DOHH2 (cell line): ENCODE measurements at regions not wholly inside any gene's neighbourhood (a gene's known extent, or its start where the extent isn't known, plus 50 kb on each side); places are given as distances from the start of the nearest gene placed in this dataset.

Experiments
- EZH2phosphoT487 ChIP-seq: fragments of 200-600 bp; sonication (generic); IDR thresholded peaks from 2 replicates; pipeline ENCODE4 v1.6.1; 2017; ENCODE audit warnings: borderline replicate concordance, mild to moderate bottlenecking, antibody characterized with exemption, low read length, moderate library complexity, mixed read lengths
- TF ChIP-seq, protein P1 (sequence below): fragments of 200-600 bp; sonication (generic); IDR thresholded peaks from one replicate; pipeline ENCODE4 v1.5.1; 2014; ENCODE audit warnings: antibody characterized with exemption, mild to moderate bottlenecking, low read depth, low read length; ENCODE audit not compliant: poor library complexity, severe bottlenecking

DNA sequence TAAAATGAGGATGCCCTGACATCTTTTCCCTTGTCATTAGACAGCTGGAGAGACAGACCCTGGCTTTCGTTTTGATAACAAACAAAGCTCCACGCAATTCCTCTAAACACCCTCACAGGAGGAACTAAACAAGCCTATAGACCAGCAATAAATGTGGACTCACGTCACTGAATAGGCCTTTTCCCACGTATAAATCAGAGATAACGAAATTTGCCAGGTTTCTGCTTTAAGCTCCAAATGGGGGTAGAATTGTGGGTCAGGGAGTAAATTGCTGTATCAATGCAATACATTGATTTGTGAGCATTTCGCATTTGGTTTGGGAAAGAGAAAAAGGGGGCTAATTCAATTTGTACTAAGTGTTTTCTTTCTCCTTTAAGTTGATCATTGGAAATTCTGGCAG is 256.0 kb downstream of the PMP22 start:
- TF ChIP-seq, protein P1, sequence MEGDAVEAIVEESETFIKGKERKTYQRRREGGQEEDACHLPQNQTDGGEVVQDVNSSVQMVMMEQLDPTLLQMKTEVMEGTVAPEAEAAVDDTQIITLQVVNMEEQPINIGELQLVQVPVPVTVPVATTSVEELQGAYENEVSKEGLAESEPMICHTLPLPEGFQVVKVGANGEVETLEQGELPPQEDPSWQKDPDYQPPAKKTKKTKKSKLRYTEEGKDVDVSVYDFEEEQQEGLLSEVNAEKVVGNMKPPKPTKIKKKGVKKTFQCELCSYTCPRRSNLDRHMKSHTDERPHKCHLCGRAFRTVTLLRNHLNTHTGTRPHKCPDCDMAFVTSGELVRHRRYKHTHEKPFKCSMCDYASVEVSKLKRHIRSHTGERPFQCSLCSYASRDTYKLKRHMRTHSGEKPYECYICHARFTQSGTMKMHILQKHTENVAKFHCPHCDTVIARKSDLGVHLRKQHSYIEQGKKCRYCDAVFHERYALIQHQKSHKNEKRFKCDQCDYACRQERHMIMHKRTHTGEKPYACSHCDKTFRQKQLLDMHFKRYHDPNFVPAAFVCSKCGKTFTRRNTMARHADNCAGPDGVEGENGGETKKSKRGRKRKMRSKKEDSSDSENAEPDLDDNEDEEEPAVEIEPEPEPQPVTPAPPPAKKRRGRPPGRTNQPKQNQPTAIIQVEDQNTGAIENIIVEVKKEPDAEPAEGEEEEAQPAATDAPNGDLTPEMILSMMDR = no peak
- TF ChIP-seq EZH2phosphoT487 = no peak
